D721Med (cell line): ENCODE measurements at regions not wholly inside any gene's neighbourhood (a gene's known extent, or its start where the extent isn't known, plus 50 kb on each side); places are given as distances from the start of the nearest gene placed in this dataset.

Source experiments
- DNase-seq: peaks from one replicate; pipeline ENCODE4 v3.0.0; 2011; ENCODE audit warnings: low spot score; ENCODE audit not compliant: insufficient read length
- FAIRE-seq: peaks from 2 replicates; lab custom pipeline; 2011; peaks lifted over from hg19 to GRCh38; lab: Jason Lieb, UNC
- TF ChIP-seq, protein P1 (sequence below): IDR thresholded peaks from 2 replicates; pipeline ENCODE4 v1.5.1; 2012; ENCODE audit warnings: mild to moderate bottlenecking, control low read depth; ENCODE audit not compliant: insufficient read depth; ENCODE audit errors: missing control alignments

GRCh38 chr2:7765236-7765635 is 848.0 kb downstream of the RNF144A start:
- DNase-seq (no peak), FAIRE-seq (no peak)
- TF ChIP-seq, protein P1, sequence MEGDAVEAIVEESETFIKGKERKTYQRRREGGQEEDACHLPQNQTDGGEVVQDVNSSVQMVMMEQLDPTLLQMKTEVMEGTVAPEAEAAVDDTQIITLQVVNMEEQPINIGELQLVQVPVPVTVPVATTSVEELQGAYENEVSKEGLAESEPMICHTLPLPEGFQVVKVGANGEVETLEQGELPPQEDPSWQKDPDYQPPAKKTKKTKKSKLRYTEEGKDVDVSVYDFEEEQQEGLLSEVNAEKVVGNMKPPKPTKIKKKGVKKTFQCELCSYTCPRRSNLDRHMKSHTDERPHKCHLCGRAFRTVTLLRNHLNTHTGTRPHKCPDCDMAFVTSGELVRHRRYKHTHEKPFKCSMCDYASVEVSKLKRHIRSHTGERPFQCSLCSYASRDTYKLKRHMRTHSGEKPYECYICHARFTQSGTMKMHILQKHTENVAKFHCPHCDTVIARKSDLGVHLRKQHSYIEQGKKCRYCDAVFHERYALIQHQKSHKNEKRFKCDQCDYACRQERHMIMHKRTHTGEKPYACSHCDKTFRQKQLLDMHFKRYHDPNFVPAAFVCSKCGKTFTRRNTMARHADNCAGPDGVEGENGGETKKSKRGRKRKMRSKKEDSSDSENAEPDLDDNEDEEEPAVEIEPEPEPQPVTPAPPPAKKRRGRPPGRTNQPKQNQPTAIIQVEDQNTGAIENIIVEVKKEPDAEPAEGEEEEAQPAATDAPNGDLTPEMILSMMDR, result no peak

DNA sequence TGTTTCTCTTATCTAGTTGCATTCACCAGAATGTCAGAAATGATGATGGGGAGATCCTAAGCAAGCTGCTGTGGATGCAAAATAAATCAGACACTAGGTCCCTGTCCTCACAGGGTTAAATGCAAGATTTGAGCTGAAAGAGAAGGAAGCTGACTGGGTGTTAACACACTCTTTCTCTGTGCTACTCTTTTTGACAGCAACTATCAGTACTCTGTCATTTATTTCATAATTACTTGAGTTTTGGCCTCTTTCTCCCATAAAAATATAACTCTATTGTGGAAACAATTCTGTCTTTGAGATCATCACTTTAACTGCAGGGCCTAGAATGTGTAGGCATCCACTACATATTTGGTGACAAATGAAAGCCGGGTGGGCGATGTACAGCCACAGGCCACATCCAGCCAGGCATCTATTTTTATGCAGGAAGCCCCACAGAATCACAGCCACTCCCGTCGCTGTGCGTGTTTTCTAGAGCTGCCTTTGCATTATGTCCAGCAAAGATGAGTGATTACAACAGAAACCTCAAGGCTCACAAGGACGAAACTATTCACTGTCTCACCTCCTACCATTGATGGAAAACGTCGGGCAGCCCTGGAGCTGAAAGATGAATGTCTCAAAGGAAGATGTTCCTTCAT is 849.0 kb downstream of the RNF144A start:
- TF ChIP-seq, protein P1, result no peak
- FAIRE-seq (no peak), DNase-seq (no peak)

DNA sequence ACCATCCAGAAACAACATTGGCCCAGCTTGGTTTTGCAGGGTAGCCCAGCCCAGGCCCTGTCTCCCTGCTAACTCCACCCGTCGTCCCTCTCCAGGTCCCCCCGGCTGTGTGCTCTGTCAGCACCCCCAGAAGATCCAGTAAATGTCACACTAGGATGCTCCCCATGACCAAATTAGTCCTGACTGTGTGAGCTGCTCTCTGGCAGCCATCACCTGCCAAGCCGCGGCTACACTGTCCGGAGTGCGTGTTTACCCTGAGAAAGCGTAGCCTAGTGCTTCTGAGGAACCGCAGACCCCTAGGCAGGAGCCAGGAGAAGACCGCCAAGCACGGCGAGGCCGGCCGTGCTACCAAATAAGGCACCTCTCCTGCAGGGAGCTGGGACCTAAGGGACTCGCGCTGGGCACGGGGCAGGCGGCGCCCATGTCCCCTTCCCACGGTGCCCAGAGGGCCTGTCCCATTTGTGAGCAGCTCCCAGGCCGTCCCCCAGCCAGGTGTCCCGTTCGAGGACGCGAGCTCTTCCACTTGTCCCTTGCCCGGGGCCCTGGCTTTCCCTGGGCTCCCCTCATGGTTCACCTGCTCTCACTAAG is 849.9 kb downstream of the RNF144A start:
- no peak for FAIRE-seq
- TF ChIP-seq, protein P1, result no peak

GRCh38 chr2:7767902-7768301 is 850.7 kb downstream of the RNF144A start:
- FAIRE-seq, result no peak
- DNase-seq, result no peak
- TF ChIP-seq, protein P1, result no peak

More for the DNA sequence above, 849.9 kb downstream of the RNF144A start:
- no peak for DNase-seq

DNA sequence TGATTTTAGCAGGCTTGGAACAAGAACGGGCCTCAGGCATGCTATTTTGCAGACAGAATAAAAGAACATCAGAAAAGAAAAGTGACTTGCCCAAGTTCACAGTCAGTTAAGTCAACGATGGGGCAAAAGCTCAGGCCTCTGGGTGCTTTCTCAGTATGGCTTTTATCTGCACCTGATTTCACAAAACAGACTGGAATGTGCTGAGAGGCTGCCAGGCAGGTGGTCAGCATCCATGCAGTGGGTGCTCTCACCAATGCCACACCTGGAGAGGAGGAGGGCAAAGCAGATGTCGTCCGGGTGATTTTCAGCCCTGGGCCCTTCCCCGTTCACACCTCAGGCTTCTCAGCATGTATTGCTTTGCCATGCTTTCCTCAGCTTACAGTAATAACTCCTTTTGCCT is 854.6 kb downstream of the RNF144A start:
- DNase-seq, result no peak
- no peak for FAIRE-seq
- TF ChIP-seq, protein P1, result no peak

- DNase-seq, result no peak
- TF ChIP-seq, protein P1, result no peak
- FAIRE-seq, result no peak
Observed at GRCh38 chr2:7773362-7774360, 856.4 kb downstream of the RNF144A start.
